Activated CD4-positive, alpha-beta T cell treated with anti-CD3 and anti-CD28 coated beads, Interleukin-2, amount 10 ng/mL, durations not matched to agents 24 days and 14 days (primary cell): ENCODE measurements at regions not wholly inside any gene's neighbourhood (a gene's known extent, or its start where the extent isn't known, plus 50 kb on each side); places are given as distances from the start of the nearest gene placed in this dataset.

Experiments used
- DNase-seq: peaks from one replicate; pipeline ENCODE4 v3.0.0; 2022
- H3K27ac Mint-ChIP-seq: one replicate; pipeline ENCODE4 v1.8.0; 2022; ENCODE audit warnings: mild to moderate bottlenecking, mixed read lengths
- H3K27me3 Mint-ChIP-seq: one replicate; pipeline ENCODE4 v1.8.0; 2022; ENCODE audit warnings: mixed read lengths
- H3K36me3 Mint-ChIP-seq: one replicate; pipeline ENCODE4 v1.8.0; 2022; ENCODE audit warnings: low read depth, mild to moderate bottlenecking, mixed read lengths
- H3K4me1 Mint-ChIP-seq: one replicate; pipeline ENCODE4 v1.8.0; 2021; ENCODE audit warnings: mixed read lengths
- H3K4me3 Mint-ChIP-seq: one replicate; pipeline ENCODE4 v1.8.0; 2022; ENCODE audit warnings: mild to moderate bottlenecking, moderate library complexity, mixed read lengths
- H3K9me3 Mint-ChIP-seq: one replicate; pipeline ENCODE4 v1.8.0; 2021; ENCODE audit warnings: mixed read lengths
- intact Hi-C: fragments of 100-400 bp; cut with micrococcal nuclease; formaldehyde crosslinking; loops from one replicate; pipeline ENCODE4 v1.15.1; 2023

- H3K4me1 Mint-ChIP-seq: peaks cover 15% of the 10 kb centered on the region
- intact Hi-C loops: loop anchor here (5.0 kb wide), 1 partner anchor 102 kb away; no protein-coding TSS in a partner anchor
- no peak overlapping the region for H3K4me3 Mint-ChIP-seq
- H3K27me3 Mint-ChIP-seq: no peaks in the 10 kb centered on the region
- no peak overlapping the region for H3K27ac Mint-ChIP-seq
- H3K9me3 Mint-ChIP-seq: peaks cover 23% of the 10 kb centered on the region
- no peak for DNase-seq
- H3K36me3 Mint-ChIP-seq: peaks cover 4% of the 10 kb centered on the region
Observed at GRCh38 chr7:17055596-17055995, 173.8 kb upstream of the AGR3 start.

- Mint-ChIP-seq H3K4me3 (no peak overlapping the region), H3K27ac (no peak overlapping the region), H3K27me3 (no peaks in the 10 kb centered on the region), H3K36me3 (peaks cover 4% of the 10 kb centered on the region), H3K4me1 (peaks cover 15% of the 10 kb centered on the region), H3K9me3 (peaks cover 23% of the 10 kb centered on the region)
- intact Hi-C loops: loop anchor here (5.0 kb wide), 1 partner anchor 101 kb away; no protein-coding TSS in a partner anchor
- DNase-seq: no peak
Observed at GRCh38 chr7:17056491-17057142, 174.8 kb upstream of the AGR3 start.

GRCh38 chr7:17057143-17057509 is 175.3 kb upstream of the AGR3 start:
- Mint-ChIP-seq H3K36me3 (peaks cover 2% of the 10 kb centered on the region), H3K9me3 (peaks cover 18% of the 10 kb centered on the region)

GRCh38 chr7:17058568-17058967 is 176.8 kb upstream of the AGR3 start:
- intact Hi-C loops: loop anchor here (5.0 kb wide), 1 partner anchor 99 kb away; no protein-coding TSS in a partner anchor
- H3K27me3 Mint-ChIP-seq: no peaks in the 10 kb centered on the region
- no peak overlapping the region for H3K4me3 Mint-ChIP-seq
- peaks cover 20% of the 10 kb centered on the region for H3K4me1 Mint-ChIP-seq
- H3K27ac Mint-ChIP-seq: no peak overlapping the region
- peaks cover 2% of the 10 kb centered on the region for H3K36me3 Mint-ChIP-seq
- H3K9me3 Mint-ChIP-seq: peaks cover 11% of the 10 kb centered on the region
- DNase-seq: no peak

More at GRCh38 chr7:17057143-17057509, 175.3 kb upstream of the AGR3 start:
- no peak for DNase-seq
- H3K27me3 Mint-ChIP-seq: no peaks in the 10 kb centered on the region
- intact Hi-C loops: loop anchor here (5.0 kb wide), 1 partner anchor 100 kb away; no protein-coding TSS in a partner anchor
- H3K27ac Mint-ChIP-seq: no peak overlapping the region
- no peak overlapping the region for H3K4me3 Mint-ChIP-seq
- peaks cover 15% of the 10 kb centered on the region for H3K4me1 Mint-ChIP-seq

GRCh38 chr7:17060051-17060450 is 178.3 kb upstream of the AGR3 start:
- intact Hi-C loops: loop anchor here (5.0 kb wide), 2 partner anchors 37 to 82 kb away; no protein-coding TSS in a partner anchor
- Mint-ChIP-seq H3K27me3 (no peaks in the 10 kb centered on the region), H3K36me3 (peaks cover 2% of the 10 kb centered on the region), H3K27ac (no peak overlapping the region), H3K4me3 (no peak overlapping the region), H3K9me3 (peaks cover 11% of the 10 kb centered on the region), H3K4me1 (peaks cover 20% of the 10 kb centered on the region)
- no peak for DNase-seq

GRCh38 chr7:17061443-17061842 is 179.7 kb upstream of the AGR3 start:
- peaks cover 12% of the 10 kb centered on the region for H3K9me3 Mint-ChIP-seq
- H3K27ac Mint-ChIP-seq: no peak overlapping the region
- peaks cover 20% of the 10 kb centered on the region for H3K4me1 Mint-ChIP-seq
- no peaks in the 10 kb centered on the region for H3K27me3 Mint-ChIP-seq
- H3K36me3 Mint-ChIP-seq: peaks cover 2% of the 10 kb centered on the region
- intact Hi-C loops: loop anchor here (5.0 kb wide), 2 partner anchors 36 to 81 kb away; no protein-coding TSS in a partner anchor
- DNase-seq: no peak
- no peak overlapping the region for H3K4me3 Mint-ChIP-seq

DNA sequence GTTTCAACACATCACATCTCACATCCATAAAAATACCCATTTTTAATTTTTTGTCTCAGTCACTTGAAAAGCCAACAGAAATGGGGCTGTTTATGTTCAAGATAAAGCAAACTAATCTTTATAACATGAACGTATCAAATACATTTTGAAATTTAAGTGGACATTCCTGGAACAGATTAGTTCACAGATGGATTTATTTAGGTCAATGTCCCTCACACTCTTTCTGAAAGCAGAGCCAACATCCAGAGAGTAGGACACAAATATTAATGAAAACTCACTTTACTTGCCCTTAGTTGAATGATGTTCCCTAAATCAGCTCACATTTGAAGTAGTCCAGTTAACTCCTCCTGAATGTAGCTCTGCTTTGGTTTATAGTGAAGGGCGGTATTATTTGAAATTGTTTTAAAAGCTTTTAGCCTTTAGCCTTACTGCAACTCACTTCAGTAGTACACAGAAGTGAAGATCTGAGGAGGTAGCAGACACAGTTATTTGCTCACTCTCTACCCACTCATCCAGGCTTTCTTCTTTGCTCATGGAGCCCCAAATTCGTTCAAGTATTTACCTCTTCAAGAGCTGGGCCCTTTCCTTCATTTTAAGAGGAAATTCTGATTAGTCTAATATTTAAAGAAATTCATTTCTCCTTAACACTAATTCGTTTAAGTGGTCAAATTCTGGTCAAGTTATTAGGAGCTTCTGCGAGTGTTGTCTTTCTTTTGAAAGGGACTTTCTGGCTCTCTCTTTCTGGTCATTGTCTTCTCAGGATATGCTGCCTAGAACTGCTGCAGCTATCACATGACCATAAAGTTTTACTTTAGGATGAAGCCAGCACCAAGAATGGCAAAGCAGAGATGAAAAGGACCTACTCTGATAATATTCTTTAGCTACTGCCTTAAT is 180.6 kb upstream of the AGR3 start:
- DNase-seq: no peak
- intact Hi-C loops: loop anchor here (2.0 to 5.0 kb wide), 3 partner anchors 35 to 236 kb away; partner anchors contain the start of gene AHR
- H3K27ac Mint-ChIP-seq: no peak overlapping the region
- H3K9me3 Mint-ChIP-seq: peaks cover 8% of the 10 kb centered on the region
- no peak overlapping the region for H3K4me3 Mint-ChIP-seq
- no peaks in the 10 kb centered on the region for H3K27me3 Mint-ChIP-seq
- H3K4me1 Mint-ChIP-seq: peaks cover 14% of the 10 kb centered on the region
- H3K36me3 Mint-ChIP-seq: peaks cover 2% of the 10 kb centered on the region

- peaks cover 2% of the 10 kb centered on the region for H3K36me3 Mint-ChIP-seq
- no peak overlapping the region for H3K4me3 Mint-ChIP-seq
- H3K27me3 Mint-ChIP-seq: no peaks in the 10 kb centered on the region
- peaks cover 10% of the 10 kb centered on the region for H3K4me1 Mint-ChIP-seq
- DNase-seq: no peak
- no peak overlapping the region for H3K27ac Mint-ChIP-seq
- intact Hi-C loops: loop anchor here (2.0 to 5.0 kb wide), 3 partner anchors 34 to 236 kb away; partner anchors contain the start of gene AHR
- H3K9me3 Mint-ChIP-seq: peaks cover 8% of the 10 kb centered on the region
Observed at GRCh38 chr7:17063045-17063383, 181.2 kb upstream of the AGR3 start.

DNA sequence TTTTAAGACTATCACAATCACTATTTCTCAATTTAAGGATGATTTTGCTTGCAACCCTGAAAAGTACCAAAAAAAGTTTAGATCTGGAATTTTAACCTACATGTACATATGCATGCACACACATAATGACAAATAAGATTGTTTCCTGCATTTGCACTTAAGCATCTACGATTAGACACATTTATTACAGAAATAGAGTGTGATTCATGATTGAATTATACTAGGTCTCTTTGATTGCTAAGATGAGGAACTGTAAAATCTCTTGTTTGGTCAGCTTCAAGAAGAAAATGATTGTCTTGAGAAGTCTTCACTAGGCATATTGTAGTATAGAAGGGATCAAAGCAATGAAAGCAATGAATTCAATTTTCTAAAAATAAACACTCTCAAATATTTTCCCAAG is 185.9 kb upstream of the AGR3 start:
- intact Hi-C loops: no loop called here
- H3K9me3 Mint-ChIP-seq: peaks cover 12% of the 10 kb centered on the region
- no peak for DNase-seq

GRCh38 chr7:17069146-17069545 is 187.4 kb upstream of the AGR3 start:
- no peak overlapping the region for H3K27ac Mint-ChIP-seq
- peaks cover 17% of the 10 kb centered on the region for H3K9me3 Mint-ChIP-seq
- H3K27me3 Mint-ChIP-seq: peaks cover 3% of the 10 kb centered on the region
- peaks cover 1% of the 10 kb centered on the region for H3K36me3 Mint-ChIP-seq
- H3K4me1 Mint-ChIP-seq: peaks cover 2% of the 10 kb centered on the region
- DNase-seq: no peak
- intact Hi-C loops: no loop called here
- H3K4me3 Mint-ChIP-seq: no peak overlapping the region

More for the DNA sequence above, 185.9 kb upstream of the AGR3 start:
- H3K4me1 Mint-ChIP-seq: peaks cover 6% of the 10 kb centered on the region
- H3K27me3 Mint-ChIP-seq: no peaks in the 10 kb centered on the region
- no peaks in the 10 kb centered on the region for H3K36me3 Mint-ChIP-seq
- H3K4me3 Mint-ChIP-seq: no peak overlapping the region
- H3K27ac Mint-ChIP-seq: no peak overlapping the region

DNA sequence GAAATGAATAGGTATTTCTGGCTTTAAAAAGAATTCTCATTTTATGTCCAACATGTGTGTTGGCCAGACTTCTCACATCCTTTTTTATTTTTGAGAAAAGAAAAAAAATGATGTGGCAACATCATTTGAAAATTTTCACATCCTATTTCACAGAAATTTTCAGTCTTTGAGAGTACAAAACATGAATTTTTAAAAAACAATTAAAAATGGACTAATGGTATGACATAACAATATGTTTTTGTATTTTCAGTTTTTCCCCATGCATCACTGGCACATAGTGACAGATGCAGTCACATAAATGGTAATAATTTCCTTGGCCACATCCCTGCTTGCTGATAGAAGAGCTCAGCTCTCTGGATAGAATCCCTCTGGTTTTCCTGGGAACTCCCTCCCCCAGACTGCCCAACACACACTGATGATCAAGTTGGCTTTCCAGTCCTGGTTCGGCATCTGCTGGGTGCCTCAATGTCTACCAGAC is 188.5 kb upstream of the AGR3 start:
- Mint-ChIP-seq H3K27ac (no peak overlapping the region), H3K36me3 (peaks cover 1% of the 10 kb centered on the region), H3K27me3 (peaks cover 7% of the 10 kb centered on the region), H3K4me3 (no peak overlapping the region), H3K4me1 (peaks cover 2% of the 10 kb centered on the region), H3K9me3 (peaks cover 25% of the 10 kb centered on the region)
- intact Hi-C loops: no loop called here
- DNase-seq: no peak

DNA sequence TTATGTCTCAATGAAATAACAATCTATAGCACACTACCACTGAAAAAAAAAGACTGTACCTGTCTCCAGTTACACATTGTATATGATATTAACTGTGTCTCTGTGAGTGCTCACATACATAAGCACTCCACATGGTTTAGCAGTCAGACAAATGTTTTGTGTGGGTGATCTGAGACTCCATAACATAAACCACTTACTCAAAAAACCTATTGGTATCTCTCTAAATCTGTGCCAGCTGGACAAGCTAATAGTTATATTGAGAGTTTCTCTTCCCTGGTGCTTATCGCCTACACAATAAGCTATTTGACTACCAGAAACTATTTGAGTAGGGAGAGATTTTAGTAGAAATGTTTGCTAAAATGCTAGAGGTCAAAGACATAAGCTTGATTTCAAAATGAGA is 190.1 kb upstream of the AGR3 start:
- H3K9me3 Mint-ChIP-seq: peaks cover 17% of the 10 kb centered on the region
- intact Hi-C loops: no loop called here

DNA sequence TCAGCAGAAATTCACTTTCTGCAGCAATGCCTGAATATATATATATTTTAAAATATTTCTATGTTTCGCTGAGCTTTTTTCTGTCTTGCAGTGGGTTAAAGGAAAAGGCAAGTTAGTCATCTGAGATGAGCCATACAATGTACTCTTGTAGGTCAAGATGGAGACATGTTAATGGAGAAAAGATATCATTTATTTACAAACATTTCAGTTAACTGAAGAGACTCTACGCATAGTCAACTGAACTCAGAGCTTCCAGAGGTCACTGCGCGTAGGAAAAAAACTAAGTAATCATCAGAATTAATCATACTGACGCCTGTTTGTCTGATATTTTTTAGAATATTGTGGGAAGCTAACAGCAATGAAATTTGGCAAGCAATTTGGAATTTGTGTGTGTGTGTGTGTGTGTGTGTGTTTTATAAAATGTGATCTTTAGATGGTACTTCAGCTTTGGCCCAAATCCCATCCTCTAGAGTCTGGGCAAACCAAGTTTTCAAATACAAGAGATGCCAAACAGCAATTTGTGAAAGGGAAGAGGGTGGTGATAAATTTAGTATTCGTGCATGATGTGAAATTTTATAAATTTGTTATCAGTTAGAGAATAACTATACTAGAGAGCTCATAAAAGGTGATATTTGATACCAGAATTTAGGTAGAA is 193.9 kb upstream of the AGR3 start:
- peaks cover 1% of the 10 kb centered on the region for H3K36me3 Mint-ChIP-seq
- H3K27ac Mint-ChIP-seq: no peak overlapping the region

More for the DNA sequence above, 190.1 kb upstream of the AGR3 start:
- no peak overlapping the region for H3K27ac Mint-ChIP-seq
- peaks cover 1% of the 10 kb centered on the region for H3K36me3 Mint-ChIP-seq
- no peak for DNase-seq
- H3K4me3 Mint-ChIP-seq: no peak overlapping the region
- H3K27me3 Mint-ChIP-seq: peaks cover 9% of the 10 kb centered on the region
- peaks cover 2% of the 10 kb centered on the region for H3K4me1 Mint-ChIP-seq

More for the DNA sequence above, 193.9 kb upstream of the AGR3 start:
- H3K9me3 Mint-ChIP-seq: peaks cover 17% of the 10 kb centered on the region
- no peaks in the 10 kb centered on the region for H3K4me1 Mint-ChIP-seq
- H3K27me3 Mint-ChIP-seq: peaks cover 11% of the 10 kb centered on the region
- no peak overlapping the region for H3K4me3 Mint-ChIP-seq
- no peak for DNase-seq
- intact Hi-C loops: no loop called here
